Keratinocyte (primary cell): ENCODE measurements at regions not wholly inside any gene's neighbourhood (a gene's known extent, or its start where the extent isn't known, plus 50 kb on each side); places are given as distances from the start of the nearest gene placed in this dataset.

Source experiments
- DNase-seq: peaks from one replicate; pipeline ENCODE4 v3.0.0-alpha.2; 2011; ENCODE audit warnings: low read depth, missing footprints, low spot score
- FAIRE-seq: peaks from 2 replicates; lab custom pipeline; 2011; peaks lifted over from hg19 to GRCh38; lab: Jason Lieb, UNC
- H2AFZ ChIP-seq: 2 replicates; pipeline ENCODE4 v1.6.0; 2012; ENCODE audit warnings: low read length, control low read depth, inconsistent platforms; ENCODE audit not compliant: control insufficient read depth
- H3K27ac ChIP-seq: 2 replicates; pipeline ENCODE4 v1.5.1; 2011; ENCODE audit warnings: low read length; ENCODE audit not compliant: control insufficient read depth, insufficient read depth
- H3K27me3 ChIP-seq: 3 replicates; pipeline ENCODE4 v1.6.0; 2011; ENCODE audit warnings: low read length; ENCODE audit not compliant: control insufficient read depth, insufficient read depth; ENCODE audit errors: extremely low read depth
- H3K36me3 ChIP-seq, 2 experiments: 2 replicates in 1 of 2; 3 replicates in 1 of 2; pipeline ENCODE4 v1.5.1; 2011; ENCODE audit warnings: low read length in 2 of 2, mild to moderate bottlenecking in 1 of 2; ENCODE audit not compliant: control insufficient read depth in 2 of 2, insufficient read depth in 2 of 2; ENCODE audit errors: extremely low read depth in 1 of 2
- H3K4me1 ChIP-seq: 3 replicates; pipeline ENCODE4 v1.5.1; 2011; ENCODE audit warnings: low read length; ENCODE audit not compliant: control insufficient read depth, insufficient read depth; ENCODE audit errors: extremely low read depth
- H3K4me2 ChIP-seq: 3 replicates; pipeline ENCODE4 v1.6.0; 2011; ENCODE audit warnings: low read depth, low read length; ENCODE audit not compliant: control insufficient read depth, insufficient read depth; ENCODE audit errors: extremely low read depth
- H3K4me3 ChIP-seq, 3 experiments: fragments of 200-600 bp in 1 of 3; sonication (generic) in 1 of 3; 2 replicates in 2 of 3; 3 replicates in 1 of 3; pipeline ENCODE4 v1.5.1; 2011 to 2016; ENCODE audit warnings: low read length in 3 of 3, mild to moderate bottlenecking in 3 of 3, control low read depth in 2 of 3, inconsistent platforms in 1 of 3, low read depth in 1 of 3, mixed read lengths in 1 of 3, mixed run types in 1 of 3, moderate library complexity in 1 of 3; ENCODE audit not compliant: control insufficient read depth in 2 of 3, insufficient read depth in 2 of 3; ENCODE audit errors: extremely low read depth in 1 of 3
- H3K79me2 ChIP-seq: 2 replicates; pipeline ENCODE4 v1.6.0; 2012; ENCODE audit warnings: low read length; ENCODE audit not compliant: control insufficient read depth, insufficient read depth
- H3K9ac ChIP-seq: 3 replicates; pipeline ENCODE4 v1.6.0; 2011; ENCODE audit warnings: low read length; ENCODE audit not compliant: control insufficient read depth, insufficient read depth; ENCODE audit errors: extremely low read depth
- H3K9me1 ChIP-seq: 3 replicates; pipeline ENCODE4 v1.6.0; 2011; ENCODE audit warnings: low read length; ENCODE audit not compliant: control insufficient read depth, insufficient read depth; ENCODE audit errors: extremely low read depth
- H3K9me3 ChIP-seq: 2 replicates; pipeline ENCODE4 v1.5.1; 2012; ENCODE audit warnings: low read depth, low read length; ENCODE audit not compliant: control insufficient read depth
- H4K20me1 ChIP-seq: 3 replicates; pipeline ENCODE4 v1.6.0; 2011; ENCODE audit warnings: low read length; ENCODE audit not compliant: control insufficient read depth, insufficient read depth; ENCODE audit errors: extremely low read depth
- EZH2 ChIP-seq: IDR thresholded peaks from one replicate; pipeline ENCODE4 v1.6.1; 2012; ENCODE audit warnings: inconsistent platforms, mild to moderate bottlenecking, low read length, moderate library complexity
- dilution Hi-C: fragments of 300-500 bp; cut with MboI; formaldehyde crosslinking; loops from one replicate; pipeline ENCODE4 v1.7.0; 2020; ENCODE audit warnings: low sequenced_read_pairs; ENCODE audit not compliant: extremely low pct_ligation_motif_present
- TF ChIP-seq, protein P1 (sequence below), 3 experiments: IDR thresholded peaks in 1 of 3; conservative IDR thresholded peaks in 1 of 3; optimal IDR thresholded peaks in 1 of 3; 2 replicates in 2 of 3; 3 replicates in 1 of 3; pipeline versions ENCODE3 to v1.5.1; 2011; ENCODE audit warnings: low read length in 3 of 3, mild to moderate bottlenecking in 3 of 3, moderate library complexity in 2 of 3, control low read depth in 1 of 3, inconsistent platforms in 1 of 3; ENCODE audit not compliant: insufficient read depth in 2 of 3; ENCODE audit errors: extremely low read depth in 1 of 3

DNA sequence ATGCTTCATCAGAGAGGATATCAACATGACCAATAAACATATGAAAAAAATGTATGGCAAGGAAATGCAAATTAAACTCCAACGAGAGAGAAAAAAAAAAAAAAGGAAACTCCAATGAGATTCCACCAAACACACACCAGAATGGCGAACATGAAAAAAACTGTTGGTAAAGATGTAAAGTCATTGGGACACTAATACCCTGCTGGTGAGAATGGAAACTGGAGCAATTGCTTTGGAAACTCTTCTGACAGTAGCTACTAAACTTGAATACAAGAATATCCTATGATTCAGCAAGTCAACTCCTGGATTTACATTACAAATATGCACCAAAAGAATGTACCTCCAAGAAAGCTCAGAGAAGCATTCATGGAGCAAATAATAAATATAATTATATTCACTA, 260.7 kb upstream of the ECI2 start:
- no peaks in the 10 kb centered on the region for H3K9me1 ChIP-seq
- H3K4me2 ChIP-seq, result no peak overlapping the region
- H3K4me3 ChIP-seq, result no peak overlapping the region
- DNase-seq (no peak), FAIRE-seq (no peak)
- no peaks in the 10 kb centered on the region for H3K9me3 ChIP-seq
- dilution Hi-C loops, result no loop called here
- no peak overlapping the region for H3K9ac ChIP-seq
- H3K79me2 ChIP-seq, result no peaks in the 10 kb centered on the region
- no peaks in the 10 kb centered on the region for H3K4me1 ChIP-seq
- H3K27me3 ChIP-seq, result no peaks in the 10 kb centered on the region
- no peak overlapping the region for H2AFZ ChIP-seq
- no peaks in the 10 kb centered on the region for H4K20me1 ChIP-seq
- H3K27ac ChIP-seq, result no peak overlapping the region
- H3K36me3 ChIP-seq, result no peaks in the 10 kb centered on the region
- TF ChIP-seq, protein P1, sequence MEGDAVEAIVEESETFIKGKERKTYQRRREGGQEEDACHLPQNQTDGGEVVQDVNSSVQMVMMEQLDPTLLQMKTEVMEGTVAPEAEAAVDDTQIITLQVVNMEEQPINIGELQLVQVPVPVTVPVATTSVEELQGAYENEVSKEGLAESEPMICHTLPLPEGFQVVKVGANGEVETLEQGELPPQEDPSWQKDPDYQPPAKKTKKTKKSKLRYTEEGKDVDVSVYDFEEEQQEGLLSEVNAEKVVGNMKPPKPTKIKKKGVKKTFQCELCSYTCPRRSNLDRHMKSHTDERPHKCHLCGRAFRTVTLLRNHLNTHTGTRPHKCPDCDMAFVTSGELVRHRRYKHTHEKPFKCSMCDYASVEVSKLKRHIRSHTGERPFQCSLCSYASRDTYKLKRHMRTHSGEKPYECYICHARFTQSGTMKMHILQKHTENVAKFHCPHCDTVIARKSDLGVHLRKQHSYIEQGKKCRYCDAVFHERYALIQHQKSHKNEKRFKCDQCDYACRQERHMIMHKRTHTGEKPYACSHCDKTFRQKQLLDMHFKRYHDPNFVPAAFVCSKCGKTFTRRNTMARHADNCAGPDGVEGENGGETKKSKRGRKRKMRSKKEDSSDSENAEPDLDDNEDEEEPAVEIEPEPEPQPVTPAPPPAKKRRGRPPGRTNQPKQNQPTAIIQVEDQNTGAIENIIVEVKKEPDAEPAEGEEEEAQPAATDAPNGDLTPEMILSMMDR (optimal IDR thresholded peaks at IDR 0.05 in 1 of 3, IDR thresholded peaks at IDR 0.05 in 1 of 3, conservative IDR thresholded peaks at IDR 0.05 in 1 of 3; ENCODE audit: extremely low read depth in 1 of 3, insufficient read depth in 2 of 3, low read length in 3 of 3), result no peak
- TF ChIP-seq EZH2, result no peak

DNA sequence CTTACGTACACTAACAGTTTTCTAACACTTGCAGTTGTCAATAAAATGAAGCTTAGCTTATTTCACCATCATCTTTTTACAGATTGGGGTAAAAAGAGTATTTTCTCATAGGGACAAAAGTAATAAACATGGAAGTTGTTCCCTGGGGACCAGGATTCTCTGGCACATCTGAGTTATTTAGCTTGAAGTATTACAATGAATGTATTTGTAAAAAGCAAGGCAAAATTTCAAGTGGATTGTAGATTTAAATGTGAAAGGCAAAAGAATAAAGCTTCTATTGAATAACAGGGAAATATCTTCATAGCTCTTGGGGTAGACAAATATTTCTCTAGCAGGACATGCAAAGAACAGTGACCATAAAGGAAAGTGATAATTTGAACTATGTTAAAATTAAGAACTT, 260.0 kb upstream of the ECI2 start:
- Histone ChIP-seq H3K9me1 (no peaks in the 10 kb centered on the region), H3K9ac (no peak overlapping the region), H3K9me3 (no peaks in the 10 kb centered on the region), H4K20me1 (no peaks in the 10 kb centered on the region), H2AFZ (no peak overlapping the region), H3K27me3 (no peaks in the 10 kb centered on the region), H3K27ac (no peak overlapping the region), H3K36me3 (no peaks in the 10 kb centered on the region), H3K4me2 (no peak overlapping the region), H3K4me1 (no peaks in the 10 kb centered on the region), H3K4me3 (no peak overlapping the region), H3K79me2 (no peaks in the 10 kb centered on the region)
- dilution Hi-C loops, result no loop called here
- FAIRE-seq (no peak), DNase-seq (no peak)
- TF ChIP-seq EZH2, result no peak
- TF ChIP-seq, protein P1 (optimal IDR thresholded peaks at IDR 0.05 in 1 of 3, IDR thresholded peaks at IDR 0.05 in 1 of 3, conservative IDR thresholded peaks at IDR 0.05 in 1 of 3; ENCODE audit: extremely low read depth in 1 of 3, insufficient read depth in 2 of 3, low read length in 3 of 3), result no peak
